HEK293 (cell line): ENCODE measurements at regions not wholly inside any gene's neighbourhood (a gene's known extent, or its start where the extent isn't known, plus 50 kb on each side); places are given as distances from the start of the nearest gene placed in this dataset.

ENCODE experiments used
- CTCF ChIA-PET: fragments of 350-600 bp; formaldehyde crosslinking; extraction: SDS; loops from one replicate; lab custom pipeline; 2021; ENCODE audit warnings: antibody characterized with exemption; lab: Yijun Ruan, JAX
- POLR2A ChIA-PET: fragments of 300-600 bp; formaldehyde crosslinking; extraction: SDS; loops from one replicate; lab custom pipeline; 2020; ENCODE audit warnings: antibody characterized with exemption, inconsistent platforms; lab: Yijun Ruan, JAX
- H3K27ac ChIP-seq: fragments of 200-500 bp; sonication (Bioruptor generic); 2 replicates; pipeline ENCODE4 v1.5.1; 2014; ENCODE audit warnings: low read depth, low read length, control low read depth, inconsistent platforms; ENCODE audit errors: extremely low read depth
- H3K36me3 ChIP-seq, 2 experiments: fragments of 200-500 bp in 1 of 2; sonication (Bioruptor generic) in 1 of 2; 1 replicate in 1 of 2; 2 replicates in 1 of 2; pipeline ENCODE4 v1.5.1; 2014 to 2017; ENCODE audit warnings: inconsistent platforms in 2 of 2, low read length in 2 of 2; ENCODE audit not compliant: control insufficient read depth in 2 of 2, insufficient read depth in 1 of 2
- H3K4me1 ChIP-seq: fragments of 200-500 bp; sonication (Bioruptor generic); 2 replicates; pipeline ENCODE4 v1.5.1; 2014; ENCODE audit warnings: mild to moderate bottlenecking, low read length, inconsistent platforms; ENCODE audit not compliant: control insufficient read depth, insufficient read depth
- H3K4me3 ChIP-seq: 2 replicates; pipeline ENCODE4 v1.5.1; 2011; ENCODE audit warnings: low read depth, mild to moderate bottlenecking, control low read depth, low read length, moderate library complexity
- H3K9me3 ChIP-seq: fragments of 200-500 bp; sonication (Bioruptor generic); 2 replicates; pipeline ENCODE4 v1.5.1; 2014; ENCODE audit warnings: low read depth, low read length, inconsistent platforms; ENCODE audit not compliant: control insufficient read depth, insufficient read depth
- REPIN1 ChIP-seq: fragments of 450-650 bp; formaldehyde crosslinking; IDR thresholded peaks from 2 replicates; pipeline ENCODE4 v1.5.1; 2017; ENCODE audit warnings: missing biosample characterization, missing genetic modification characterization, low read depth
- SCRT2 ChIP-seq: fragments of 450-650 bp; formaldehyde crosslinking; IDR thresholded peaks from 2 replicates; pipeline ENCODE4 v1.5.1; 2016; ENCODE audit warnings: missing biosample characterization, missing genetic modification characterization
- YY1 ChIP-seq: fragments of 450-650 bp; formaldehyde crosslinking; IDR thresholded peaks from 2 replicates; pipeline ENCODE4 v1.5.1; 2018; ENCODE audit warnings: missing biosample characterization, missing genetic modification characterization
- ZBTB21 ChIP-seq: fragments of 450-650 bp; formaldehyde crosslinking; IDR thresholded peaks from 2 replicates; pipeline ENCODE4 v1.5.1; 2017; ENCODE audit warnings: missing biosample characterization, missing genetic modification characterization
- ZNF10 ChIP-seq: fragments of 450-650 bp; formaldehyde crosslinking; IDR thresholded peaks from 2 replicates; pipeline ENCODE4 v1.5.1; 2017; ENCODE audit warnings: missing biosample characterization, missing genetic modification characterization
- ZNF112 ChIP-seq: fragments of 450-650 bp; formaldehyde crosslinking; IDR thresholded peaks from 2 replicates; pipeline ENCODE4 v1.5.0; 2017; ENCODE audit warnings: missing biosample characterization, missing genetic modification characterization
- ZNF138 ChIP-seq: fragments of 450-650 bp; formaldehyde crosslinking; IDR thresholded peaks from 2 replicates; pipeline ENCODE4 v1.5.1; 2016; ENCODE audit warnings: missing biosample characterization, missing genetic modification characterization, borderline replicate concordance
- ZNF140 ChIP-seq: fragments of 450-650 bp; formaldehyde crosslinking; IDR thresholded peaks from 2 replicates; pipeline ENCODE4 v1.5.1; 2016; ENCODE audit warnings: missing biosample characterization, missing genetic modification characterization
- ZNF155 ChIP-seq: fragments of 450-650 bp; formaldehyde crosslinking; IDR thresholded peaks from 2 replicates; pipeline ENCODE4 v1.5.1; 2016; ENCODE audit warnings: missing biosample characterization, missing genetic modification characterization
- ZNF221 ChIP-seq: fragments of 450-650 bp; formaldehyde crosslinking; IDR thresholded peaks from 2 replicates; pipeline ENCODE4 v1.5.1; 2017; ENCODE audit warnings: missing biosample characterization, missing genetic modification characterization, borderline replicate concordance
- ZNF26 ChIP-seq: fragments of 450-650 bp; formaldehyde crosslinking; IDR thresholded peaks from 2 replicates; pipeline ENCODE4 v1.5.1; 2016; ENCODE audit warnings: missing biosample characterization, missing genetic modification characterization
- ZNF266 ChIP-seq: fragments of 450-650 bp; formaldehyde crosslinking; IDR thresholded peaks from 2 replicates; pipeline ENCODE4 v1.5.1; 2016; ENCODE audit warnings: missing biosample characterization, missing genetic modification characterization, low read depth
- ZNF350 ChIP-seq: fragments of 450-650 bp; formaldehyde crosslinking; IDR thresholded peaks from 2 replicates; pipeline ENCODE4 v1.5.0; 2017; ENCODE audit warnings: missing biosample characterization, mild to moderate bottlenecking, missing genetic modification characterization
- ZNF423 ChIP-seq: fragments of 450-650 bp; formaldehyde crosslinking; IDR thresholded peaks from 2 replicates; pipeline ENCODE4 v1.5.1; 2016; ENCODE audit warnings: missing biosample characterization, missing genetic modification characterization
- ZNF501 ChIP-seq: fragments of 450-650 bp; formaldehyde crosslinking; IDR thresholded peaks from 2 replicates; pipeline ENCODE4 v1.5.1; 2016; ENCODE audit warnings: missing biosample characterization, missing genetic modification characterization
- ZNF544 ChIP-seq: fragments of 450-650 bp; formaldehyde crosslinking; IDR thresholded peaks from 2 replicates; pipeline ENCODE4 v1.5.0; 2017; ENCODE audit warnings: missing biosample characterization, missing genetic modification characterization
- ZNF558 ChIP-seq: fragments of 450-650 bp; formaldehyde crosslinking; IDR thresholded peaks from 2 replicates; pipeline ENCODE4 v1.5.1; 2016; ENCODE audit warnings: missing biosample characterization, missing genetic modification characterization
- ZNF626 ChIP-seq: fragments of 450-650 bp; sonication (Bioruptor Pico); formaldehyde crosslinking; IDR thresholded peaks from 2 replicates; pipeline ENCODE4 v1.5.1; 2018; ENCODE audit warnings: missing biosample characterization, missing genetic modification characterization, inconsistent platforms
- ZNF701 ChIP-seq: fragments of 450-650 bp; formaldehyde crosslinking; IDR thresholded peaks from 2 replicates; pipeline ENCODE4 v1.5.1; 2016; ENCODE audit warnings: missing biosample characterization, missing genetic modification characterization
- ZNF707 ChIP-seq: fragments of 450-650 bp; formaldehyde crosslinking; IDR thresholded peaks from 2 replicates; pipeline ENCODE4 v1.5.1; 2016; ENCODE audit warnings: missing biosample characterization, missing genetic modification characterization
- TF ChIP-seq, protein P1 (sequence below): fragments of 450-650 bp; formaldehyde crosslinking; IDR thresholded peaks from 2 replicates; pipeline ENCODE4 v1.5.1; 2017; ENCODE audit warnings: missing biosample characterization, missing genetic modification characterization

DNA sequence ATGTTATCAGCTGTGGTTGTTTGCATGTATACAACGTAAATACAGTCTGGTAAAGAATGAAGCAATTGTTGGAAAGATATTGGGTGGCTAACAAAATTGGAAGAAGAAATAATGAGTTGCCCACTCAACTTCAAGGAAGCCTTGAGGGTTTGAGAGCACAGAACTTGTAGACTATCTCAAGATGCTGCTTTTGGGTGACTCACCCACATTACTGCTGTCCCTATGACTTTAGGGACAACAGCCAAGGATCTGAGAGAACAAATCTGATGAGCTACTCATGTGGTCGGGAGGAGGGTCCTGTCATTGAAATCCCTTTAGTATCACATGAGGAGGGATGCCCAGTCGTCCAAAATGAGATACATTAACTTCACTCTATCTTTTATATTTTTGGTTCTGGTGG, 261.8 kb downstream of the GAS1 start (continued):
- no peak for TF ChIP-seq ZNF26

DNA sequence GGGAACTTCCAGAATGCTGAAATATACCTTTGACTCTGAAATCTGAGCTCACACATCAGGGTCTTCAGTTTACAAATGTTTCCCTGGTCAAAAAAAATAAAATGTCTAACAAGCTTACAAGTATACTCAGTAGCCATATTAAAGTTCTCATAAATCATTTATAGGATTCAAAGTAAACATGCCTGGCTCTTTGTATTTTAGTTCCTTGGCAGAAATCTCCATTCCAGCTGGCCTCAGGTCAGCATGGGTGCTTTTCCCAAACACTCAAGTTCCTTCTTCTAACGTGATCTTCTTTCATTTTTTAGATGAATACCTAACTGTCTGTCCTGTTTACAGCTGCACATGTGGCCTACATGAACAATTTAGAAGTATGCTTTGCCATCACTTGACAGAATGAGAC, 263.2 kb downstream of the GAS1 start:
- CTCF ChIA-PET = interaction anchor here (0.6 to 0.8 kb wide), 3 partner anchors 46 to 98 kb away, joined by 3 to 5 read pairs (median 4); no protein-coding TSS in a partner anchor
- H3K27ac ChIP-seq = no peak overlapping the region
- no peak for TF ChIP-seq ZNF140
- TF ChIP-seq, protein P1, sequence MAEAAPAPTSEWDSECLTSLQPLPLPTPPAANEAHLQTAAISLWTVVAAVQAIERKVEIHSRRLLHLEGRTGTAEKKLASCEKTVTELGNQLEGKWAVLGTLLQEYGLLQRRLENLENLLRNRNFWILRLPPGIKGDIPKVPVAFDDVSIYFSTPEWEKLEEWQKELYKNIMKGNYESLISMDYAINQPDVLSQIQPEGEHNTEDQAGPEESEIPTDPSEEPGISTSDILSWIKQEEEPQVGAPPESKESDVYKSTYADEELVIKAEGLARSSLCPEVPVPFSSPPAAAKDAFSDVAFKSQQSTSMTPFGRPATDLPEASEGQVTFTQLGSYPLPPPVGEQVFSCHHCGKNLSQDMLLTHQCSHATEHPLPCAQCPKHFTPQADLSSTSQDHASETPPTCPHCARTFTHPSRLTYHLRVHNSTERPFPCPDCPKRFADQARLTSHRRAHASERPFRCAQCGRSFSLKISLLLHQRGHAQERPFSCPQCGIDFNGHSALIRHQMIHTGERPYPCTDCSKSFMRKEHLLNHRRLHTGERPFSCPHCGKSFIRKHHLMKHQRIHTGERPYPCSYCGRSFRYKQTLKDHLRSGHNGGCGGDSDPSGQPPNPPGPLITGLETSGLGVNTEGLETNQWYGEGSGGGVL (tag by site-specific recombination) = no peak
- TF ChIP-seq ZBTB21 (tag by site-specific recombination) = no peak
- no peak for TF ChIP-seq ZNF350 (tag by site-specific recombination)
- no peak for TF ChIP-seq ZNF501 (tag by site-specific recombination)
- TF ChIP-seq ZNF423 (tag by site-specific recombination) = no peak
- TF ChIP-seq ZNF221 (tag by site-specific recombination) = no peak
- TF ChIP-seq ZNF266 (tag by site-specific recombination) = no peak
- TF ChIP-seq ZNF707 (tag by site-specific recombination) = no peak
- TF ChIP-seq, all 188 proteins: peak for 0
- no peaks in the 10 kb centered on the region for H3K36me3 ChIP-seq
- H3K9me3 ChIP-seq = no peaks in the 10 kb centered on the region
- no peak overlapping the region for H3K4me3 ChIP-seq
- POLR2A ChIA-PET = no interaction called here
- H3K4me1 ChIP-seq = 0 out of 2 replicates have a peak, but pooled peaks cover 2% of the 10 kb centered on the region

GRCh38 chr9:86682240-86682639, 265.1 kb downstream of the GAS1 start:
- ChIA-PET POLR2A (no interaction called here), CTCF (interaction anchor here (0.7 kb wide), 1 partner anchor 21 kb away, joined by 3 read pairs; no protein-coding TSS in a partner anchor)
- Histone ChIP-seq H3K9me3 (no peaks in the 10 kb centered on the region), H3K27ac (no peak overlapping the region), H3K4me1 (0 out of 2 replicates have a peak, but pooled peaks cover 2% of the 10 kb centered on the region), H3K36me3 (no peaks in the 10 kb centered on the region), H3K4me3 (no peak overlapping the region)
- TF ChIP-seq ZNF155 (tag by site-specific recombination) (no peak), ZNF138 (tag by site-specific recombination) (no peak), ZNF701 (tag by site-specific recombination) (no peak), SCRT2 (tag by site-specific recombination) (no peak), YY1 (tag by site-specific recombination) (no peak), ZNF558 (tag by site-specific recombination) (no peak), ZNF544 (no peak), ZNF626 (tag by site-specific recombination) (no peak), ZNF112 (tag by site-specific recombination) (no peak), REPIN1 (tag by site-specific recombination) (no peak), ZNF10 (no peak)
